Lower leg skin (tissue), 4 donors: ENCODE measurements at regions not wholly inside any gene's neighbourhood (a gene's known extent, or its start where the extent isn't known, plus 50 kb on each side); places are given as distances from the start of the nearest gene placed in this dataset.

Experiments
- DNase-seq, 2 donors: peaks; one replicate each; pipeline ENCODE4 v3.0.0-alpha.2; 2019; ENCODE audit warnings: low spot score in 2 of 2
- H3K4me3 ChIP-seq: fragments of 200-600 bp; sonication (generic); 2 replicates; pipeline ENCODE4 v1.5.1; 2017; ENCODE audit warnings: mild to moderate bottlenecking, low read depth; ENCODE audit not compliant: poor library complexity, severe bottlenecking
- CTCF ChIP-seq, 3 donors: fragments of 450-650 bp; IDR thresholded peaks; one replicate each; pipeline ENCODE4 v1.5.1; 2016; ENCODE audit warnings: antibody characterized with exemption in 3 of 3, mild to moderate bottlenecking in 3 of 3, moderate library complexity in 2 of 3
- POLR2A ChIP-seq, 2 donors: fragments of 450-650 bp; IDR thresholded peaks; one replicate each; pipeline ENCODE4 v1.6.1; 2016 to 2017; ENCODE audit warnings: antibody characterized with exemption in 2 of 2, mild to moderate bottlenecking in 1 of 2, moderate library complexity in 1 of 2
- WGBS, 2 donors: methylation state at CpG; one replicate each; pipeline ENCODE4 v1.1.5; 2018; 5-methylcytosine and 5-hydroxymethylcytosine counted together
- intact Hi-C: fragments of 100-400 bp; cut with DNase I; formaldehyde crosslinking; loops from one replicate; pipeline ENCODE4 v1.15.0; 2023; ENCODE audit warnings: low total_unique reads

DNA sequence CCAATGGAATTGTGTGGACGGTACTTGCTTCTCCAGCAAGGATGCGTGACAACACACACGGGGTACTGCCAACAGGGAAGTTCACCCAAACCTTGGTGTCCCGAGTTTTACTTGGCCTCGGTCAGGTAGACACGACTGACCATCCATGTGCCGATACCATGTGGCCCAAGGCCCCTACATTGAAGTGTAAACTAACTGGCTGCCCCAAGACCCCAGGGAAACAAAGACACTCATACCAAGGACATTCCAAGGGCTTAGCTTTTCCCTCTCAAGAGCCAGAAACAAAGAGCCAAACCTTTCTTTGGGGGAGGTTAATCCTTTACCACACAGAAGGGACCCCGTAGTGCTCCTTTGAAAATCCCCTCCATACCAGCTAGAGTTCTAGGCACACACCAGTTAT, 215.9 kb upstream of the TNRC6C start:
- 87 to 90% methylated on average over 7 to 8 of the region's 8 CpGs for WGBS, 2 donors
- intact Hi-C loops, result no loop called here
- no peak overlapping the region for H3K4me3 ChIP-seq
- no peak for TF ChIP-seq POLR2A (IDR thresholded peaks at IDR 0.05)
- no peak for TF ChIP-seq CTCF (IDR thresholded peaks at IDR 0.05)
- DNase-seq, result no peak

- no peak overlapping the region for H3K4me3 ChIP-seq
- intact Hi-C loops, result no loop called here
- DNase-seq, result no peak
- TF ChIP-seq POLR2A (IDR thresholded peaks at IDR 0.05), result no peak
- no peak for TF ChIP-seq CTCF (IDR thresholded peaks at IDR 0.05)
- WGBS, 2 donors, result 83 to 85% methylated on average over 21 of the region's 21 CpGs
Observed at GRCh38 chr17:77744066-77744988, 214.2 kb upstream of the TNRC6C start.

DNA sequence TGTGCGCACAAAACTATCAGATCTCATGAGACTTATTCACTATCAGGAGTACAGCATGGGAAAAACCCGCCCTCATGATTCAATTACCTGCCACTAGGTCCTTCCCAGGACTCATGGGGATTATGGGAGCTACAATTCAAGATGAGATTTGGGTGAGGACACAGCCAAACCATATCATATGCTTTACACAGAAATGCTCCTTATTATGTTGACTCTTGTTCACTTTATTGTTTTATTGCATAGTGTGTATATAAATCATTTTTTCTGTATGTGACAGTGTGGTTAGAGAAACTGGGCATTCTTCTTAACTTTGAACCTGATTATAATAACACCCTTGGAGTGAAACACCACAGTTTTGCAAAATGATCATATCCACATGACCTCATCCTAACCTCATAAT, 212.8 kb upstream of the TNRC6C start:
- intact Hi-C loops, result no loop called here
- DNase-seq, result no peak

DNA sequence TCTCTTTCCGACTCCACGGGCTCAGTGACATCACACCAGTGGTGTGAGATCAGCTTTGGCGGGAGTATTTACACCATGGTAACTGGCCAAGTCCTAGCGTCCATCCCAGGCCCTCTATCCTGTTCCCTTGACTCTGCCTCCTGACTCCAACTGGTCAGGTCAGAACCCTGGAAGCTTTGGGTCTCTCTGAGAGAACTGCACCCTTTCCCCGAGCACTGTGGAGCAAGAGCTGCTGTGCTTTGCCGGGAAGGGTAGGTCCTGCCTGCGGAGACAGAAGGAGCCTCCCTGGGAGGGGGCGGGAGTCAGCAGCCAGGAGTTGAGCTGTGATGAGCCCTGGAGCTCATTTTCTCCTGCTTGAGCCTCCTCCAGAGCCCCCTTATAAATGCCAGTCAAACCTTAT, 212.1 kb upstream of the TNRC6C start:
- 93 to 96% methylated on average over 6 to 8 of the region's 8 CpGs for WGBS, 2 donors
- intact Hi-C loops, result no loop called here
- no peak overlapping the region for H3K4me3 ChIP-seq
- no peak for DNase-seq
- TF ChIP-seq POLR2A (IDR thresholded peaks at IDR 0.05), result no peak
- no peak for TF ChIP-seq CTCF (IDR thresholded peaks at IDR 0.05)

More for the DNA sequence above, 212.8 kb upstream of the TNRC6C start:
- no peak overlapping the region for H3K4me3 ChIP-seq
- WGBS, 2 donors, result 87 to 100% methylated on average over 2 of the region's 2 CpGs
- TF ChIP-seq POLR2A (IDR thresholded peaks at IDR 0.05) (no peak), CTCF (IDR thresholded peaks at IDR 0.05) (no peak)

DNA sequence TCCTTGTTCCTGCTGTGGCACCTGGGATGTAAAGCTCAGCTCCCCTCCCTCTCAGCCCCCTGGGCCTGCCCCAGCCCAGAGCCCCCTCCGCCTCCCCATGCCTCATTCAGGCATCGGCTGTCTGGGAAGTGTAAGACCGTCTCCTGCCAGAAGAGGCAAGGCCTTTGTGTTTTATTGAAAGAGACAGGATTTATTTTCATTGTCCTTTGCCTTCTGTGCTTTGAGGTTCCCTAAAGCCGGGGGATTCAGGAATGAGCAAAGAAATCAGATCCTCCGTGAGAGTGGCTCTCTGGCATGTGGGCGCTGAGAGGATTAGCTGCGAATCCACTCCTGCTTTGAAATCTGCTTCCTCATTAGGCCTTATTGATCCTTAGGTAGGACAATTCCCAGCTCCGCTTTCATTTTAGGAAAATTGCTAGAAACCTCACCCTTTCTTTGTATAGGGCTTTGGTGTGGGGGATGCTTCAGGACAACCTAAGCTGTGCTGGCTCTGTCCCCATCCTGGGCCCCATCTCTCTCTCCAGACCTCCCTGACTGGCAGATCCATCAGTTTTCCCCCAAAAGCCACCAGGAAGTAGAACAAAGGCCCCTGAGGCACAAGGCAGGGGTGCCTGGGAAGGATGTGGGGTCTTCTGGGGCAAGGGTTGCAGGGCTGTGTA, 211.5 kb upstream of the TNRC6C start:
- 90 to 93% methylated on average over 8 of the region's 8 CpGs for WGBS, 2 donors
- H3K4me3 ChIP-seq, result no peak overlapping the region
- no peak for DNase-seq
- intact Hi-C loops, result no loop called here
- TF ChIP-seq CTCF (IDR thresholded peaks at IDR 0.05), result no peak
- TF ChIP-seq POLR2A (IDR thresholded peaks at IDR 0.05), result no peak
